ENCODE measurements at regions not wholly inside any gene's neighbourhood (a gene's known extent, or its start where the extent isn't known, plus 50 kb on each side); places are given as distances from the start of the nearest gene placed in this dataset.

DNA sequence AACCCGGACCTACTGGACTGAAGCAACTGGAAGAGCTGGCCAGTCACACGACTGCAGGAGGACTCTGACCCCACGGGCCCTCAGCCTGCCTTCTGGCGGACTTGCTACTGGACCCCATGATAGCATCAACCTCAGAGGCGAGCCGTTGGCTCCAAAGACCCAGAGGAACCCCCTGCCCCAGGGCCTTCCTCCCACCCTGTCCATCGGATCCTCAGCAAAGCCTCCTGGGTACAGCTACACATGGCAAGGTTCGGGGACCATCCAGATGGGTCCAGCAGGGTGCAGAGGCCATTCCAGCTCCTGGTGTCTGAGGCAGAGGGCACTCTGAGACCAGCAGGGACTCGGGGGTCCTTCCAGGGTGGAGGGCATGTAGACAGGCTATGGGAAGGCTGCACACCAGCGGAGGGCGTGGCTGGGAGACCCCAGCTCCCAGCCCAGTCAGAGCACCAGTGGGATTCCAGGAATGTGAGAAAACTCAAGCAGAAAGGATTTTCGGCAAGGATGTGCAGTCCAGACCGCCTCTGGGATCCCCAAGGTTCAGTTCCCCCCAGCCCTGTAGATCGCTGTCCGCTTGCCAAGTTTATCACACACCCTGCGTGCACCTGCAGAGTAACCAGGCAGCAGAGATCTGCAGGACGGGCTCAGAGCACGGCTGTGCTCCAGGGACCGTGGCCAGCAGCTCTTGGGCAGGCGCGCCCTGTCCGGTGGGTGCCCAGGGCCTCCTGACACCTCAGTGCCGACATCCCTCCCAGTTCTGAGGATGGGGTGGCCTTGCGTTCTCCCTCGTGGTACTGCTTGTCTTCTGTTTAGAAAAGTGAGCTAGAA is 89.8 kb upstream of the PPP2R2D start:
- no peak overlapping the region for H3K27ac ChIP-seq

DNA sequence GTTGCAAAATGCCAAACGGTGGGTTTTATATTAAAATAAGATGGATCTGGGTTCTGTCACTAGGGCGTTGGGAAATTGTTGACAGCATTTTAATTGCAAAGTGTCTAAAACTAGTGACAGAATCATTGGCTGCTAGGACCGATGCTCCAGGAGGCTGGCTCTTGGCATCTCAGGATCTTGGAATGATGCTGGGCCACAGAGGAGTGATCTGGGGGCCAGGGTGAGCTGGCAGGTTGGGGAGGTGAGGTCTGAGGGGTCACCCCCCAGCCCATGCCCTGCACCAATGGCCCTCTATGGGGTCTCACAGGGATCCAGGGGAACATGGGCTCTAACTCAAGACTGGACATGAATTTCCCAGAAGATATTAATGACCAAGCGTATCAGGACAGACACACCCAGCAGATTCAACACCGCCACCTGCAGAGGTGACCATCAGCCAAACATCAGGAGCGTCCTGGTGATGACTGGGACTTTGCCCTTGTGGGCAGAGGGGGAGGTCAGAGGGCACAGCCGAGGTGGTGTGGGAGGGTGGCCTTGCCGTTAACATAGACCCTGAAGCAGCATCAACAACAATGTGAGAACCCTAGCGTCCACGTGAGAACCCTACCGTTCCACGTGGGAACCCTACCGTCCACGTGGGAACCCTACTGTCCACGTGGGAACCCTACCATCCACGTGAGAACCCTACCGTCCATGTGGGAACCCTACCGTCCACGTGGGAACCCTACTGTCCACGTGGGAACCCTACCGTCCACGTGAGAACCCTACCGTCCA is 89.0 kb upstream of the PPP2R2D start:
- no peak overlapping the region for H3K4me3 ChIP-seq
- no peak overlapping the region for H3K27ac ChIP-seq

More for the DNA sequence above, 89.8 kb upstream of the PPP2R2D start:
- no peak overlapping the region for H3K4me3 ChIP-seq

DNA sequence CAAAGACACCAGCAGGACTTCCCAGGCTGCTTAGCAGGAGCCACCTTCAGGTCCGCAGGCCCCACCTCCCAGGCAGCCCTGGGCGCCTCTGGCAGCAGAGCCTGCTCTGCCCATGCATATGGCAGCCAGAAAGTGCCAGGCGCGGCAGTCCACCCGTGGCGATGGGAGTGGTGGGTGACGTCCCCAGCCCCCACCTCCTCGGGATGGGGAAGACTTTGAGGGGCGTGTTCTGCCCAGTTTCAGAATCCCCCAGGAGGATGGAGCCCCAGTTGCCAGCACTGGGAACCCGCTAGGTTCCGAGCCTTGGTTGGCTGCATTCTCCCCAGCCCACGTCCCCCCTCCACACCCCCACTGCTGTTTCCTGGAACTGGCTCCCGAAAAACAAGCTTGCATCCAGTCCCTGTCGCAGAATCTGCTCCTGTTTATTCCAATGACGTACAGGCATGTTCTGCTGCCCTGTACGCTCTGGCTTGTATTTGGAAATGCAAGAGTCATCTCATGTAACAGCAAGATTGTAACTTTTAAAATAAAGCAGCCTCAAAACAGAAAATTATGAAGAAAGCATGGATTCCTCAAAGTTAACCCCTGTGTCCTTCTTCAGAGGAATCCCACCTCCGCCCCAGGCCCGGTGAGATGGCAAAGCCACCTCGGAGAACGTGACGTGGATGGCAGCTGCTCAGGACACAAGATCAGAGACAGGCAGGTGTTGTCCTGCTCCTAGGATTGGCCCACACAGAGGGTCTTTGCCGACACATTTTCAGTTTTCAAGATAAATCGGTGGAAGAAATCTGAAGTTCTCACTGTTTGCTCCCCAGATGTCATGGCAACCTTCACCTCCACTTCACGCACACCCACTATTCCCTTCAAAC is 87.8 kb upstream of the PPP2R2D start:
- Histone ChIP-seq H3K27ac (no peak overlapping the region), H3K4me3 (no peak overlapping the region)

DNA sequence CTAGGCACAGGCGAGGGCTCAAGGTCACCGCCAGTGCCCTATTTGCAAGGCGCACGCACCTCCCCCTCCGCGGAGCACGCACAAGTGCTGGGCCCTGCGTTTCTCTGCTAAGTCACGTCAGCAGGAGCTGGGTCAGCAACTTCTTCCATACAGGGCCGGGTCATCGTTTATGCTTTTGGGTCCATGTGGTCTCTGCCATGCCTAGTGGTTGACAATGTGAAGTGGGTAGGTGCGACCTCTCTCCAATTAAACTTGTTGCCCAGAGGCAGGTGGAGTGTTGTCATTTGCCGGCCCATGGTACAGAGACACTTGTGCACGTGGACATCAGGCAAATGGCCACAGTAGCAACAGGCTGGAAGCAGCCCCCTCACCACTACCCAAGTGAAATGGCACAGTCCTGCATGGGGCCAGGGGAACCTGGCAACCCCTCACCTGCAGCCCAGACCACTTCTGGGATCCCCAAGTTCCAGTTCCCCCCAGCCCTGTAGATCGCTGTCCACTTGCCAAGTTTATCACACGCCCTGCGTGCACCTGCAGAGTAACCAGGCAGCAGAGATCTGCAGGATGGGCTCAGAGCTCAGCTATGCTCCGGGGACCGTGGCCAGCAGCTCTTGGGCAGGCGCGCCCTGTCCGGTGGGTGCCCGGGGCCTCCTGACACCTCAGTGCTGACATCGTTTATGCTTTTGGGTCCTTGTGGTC is 86.1 kb upstream of the PPP2R2D start:
- H3K4me3 ChIP-seq, result no peak overlapping the region
- H3K27ac ChIP-seq, result no peak overlapping the region

DNA sequence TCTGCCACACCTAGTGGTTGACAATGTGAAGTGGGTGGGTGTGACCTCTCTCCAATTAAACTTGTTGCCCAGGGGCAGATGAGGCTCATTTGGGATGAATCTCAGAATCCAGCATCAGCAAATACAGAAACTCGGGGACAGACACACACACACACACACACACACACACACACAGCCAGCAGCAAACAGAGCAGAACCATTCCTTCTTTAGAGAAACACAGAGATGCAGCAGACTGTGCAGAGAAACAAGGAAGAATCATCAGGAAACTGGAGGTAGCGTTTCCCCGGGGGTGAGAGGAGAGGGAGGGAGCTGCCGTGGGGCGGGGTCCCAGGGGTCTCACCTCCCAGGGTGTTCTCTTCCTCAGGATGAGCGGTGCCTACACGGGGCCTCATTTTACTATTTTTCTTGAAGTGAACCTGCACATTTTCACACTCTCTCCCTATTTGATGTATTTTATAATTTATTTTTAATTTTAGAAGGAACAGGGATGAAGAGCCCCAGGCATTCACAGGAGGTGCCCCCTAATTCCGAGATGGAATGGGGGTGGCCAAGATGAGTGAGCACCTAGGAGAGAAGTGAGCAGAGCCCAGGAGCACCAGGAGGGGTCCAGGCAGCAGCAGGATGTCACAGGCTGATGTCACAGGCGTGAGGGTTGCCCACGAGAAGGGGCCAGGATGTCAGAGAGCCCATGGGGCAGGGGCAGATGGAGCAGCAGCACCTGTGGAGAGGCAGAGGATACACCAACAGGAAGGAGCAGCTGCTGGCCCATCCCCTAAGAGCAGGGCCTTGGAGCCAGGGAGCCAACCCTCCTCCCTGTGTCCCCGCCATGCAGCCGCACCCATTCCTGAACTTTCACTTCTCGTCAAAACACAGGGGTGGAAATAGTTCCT is 85.3 kb upstream of the PPP2R2D start:
- Histone ChIP-seq H3K27ac (no peak overlapping the region), H3K4me3 (no peak overlapping the region)

DNA sequence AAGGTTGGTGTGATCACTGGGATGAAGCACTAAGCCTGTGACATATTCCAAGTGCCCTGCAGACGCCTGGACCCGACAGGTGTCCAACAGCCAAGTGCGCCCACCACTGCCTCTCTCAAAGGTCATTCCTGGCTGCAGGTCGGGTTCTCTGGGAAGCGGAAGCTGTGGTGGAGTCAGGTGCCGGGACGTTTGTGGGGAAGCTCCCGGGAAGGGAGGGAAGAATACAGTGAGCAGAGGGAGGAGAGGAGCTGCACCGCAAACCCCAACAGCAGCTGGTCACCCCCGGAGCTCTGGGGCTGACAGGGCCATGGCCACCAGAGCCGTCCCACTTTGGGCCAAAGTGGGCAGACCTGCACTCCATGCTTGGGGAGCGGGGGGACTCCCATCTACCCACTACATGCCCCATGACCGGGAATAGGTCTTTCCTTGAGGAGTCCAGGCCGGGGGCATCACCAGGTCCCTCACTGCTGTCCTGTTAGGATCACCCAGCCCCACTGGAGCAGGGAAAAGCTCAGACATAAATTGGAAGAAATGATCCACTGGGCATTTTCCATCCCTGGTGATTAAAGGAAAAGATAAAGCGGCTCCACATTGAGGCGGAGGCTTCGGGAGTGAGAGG is 84.5 kb upstream of the PPP2R2D start:
- no peak overlapping the region for H3K27ac ChIP-seq
- no peak overlapping the region for H3K4me3 ChIP-seq

DNA sequence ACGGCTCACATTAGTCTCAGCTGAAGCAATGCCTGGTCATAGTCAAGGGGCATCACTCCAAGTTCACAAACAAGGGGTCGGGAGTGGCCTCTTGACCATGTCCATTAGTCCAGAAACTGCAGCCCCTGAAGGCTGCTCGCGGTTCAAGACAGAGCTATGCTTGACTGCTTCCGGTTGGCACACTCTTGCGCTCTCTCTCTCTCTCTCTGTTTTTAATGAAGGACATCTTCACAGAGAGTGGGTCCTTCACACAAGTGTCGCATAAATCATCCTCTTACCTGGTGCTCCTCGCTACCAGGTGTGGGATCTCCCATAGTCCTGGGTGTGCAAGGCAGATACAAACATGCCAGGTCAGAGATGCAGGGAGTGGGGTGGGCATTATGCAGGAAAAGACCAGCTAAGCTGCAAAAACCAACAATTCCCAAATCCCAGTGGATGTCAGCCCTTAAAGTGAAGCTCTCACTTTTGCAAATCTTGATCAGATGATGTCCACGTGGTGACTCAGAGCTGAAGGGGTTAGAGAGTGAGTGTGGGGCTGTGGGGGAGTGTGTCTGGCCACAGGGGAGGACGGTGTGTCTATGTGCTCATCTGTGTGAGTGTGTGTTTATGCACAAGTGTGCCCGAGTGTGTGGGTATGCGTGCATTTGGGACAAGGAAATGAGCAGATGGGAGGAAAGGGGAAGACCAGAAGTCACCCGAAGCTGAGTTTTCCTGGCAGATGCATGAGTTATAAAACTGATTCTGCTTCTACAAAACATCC is 83.7 kb upstream of the PPP2R2D start:
- H3K27ac ChIP-seq, result no peak overlapping the region
- no peak overlapping the region for H3K4me3 ChIP-seq

DNA sequence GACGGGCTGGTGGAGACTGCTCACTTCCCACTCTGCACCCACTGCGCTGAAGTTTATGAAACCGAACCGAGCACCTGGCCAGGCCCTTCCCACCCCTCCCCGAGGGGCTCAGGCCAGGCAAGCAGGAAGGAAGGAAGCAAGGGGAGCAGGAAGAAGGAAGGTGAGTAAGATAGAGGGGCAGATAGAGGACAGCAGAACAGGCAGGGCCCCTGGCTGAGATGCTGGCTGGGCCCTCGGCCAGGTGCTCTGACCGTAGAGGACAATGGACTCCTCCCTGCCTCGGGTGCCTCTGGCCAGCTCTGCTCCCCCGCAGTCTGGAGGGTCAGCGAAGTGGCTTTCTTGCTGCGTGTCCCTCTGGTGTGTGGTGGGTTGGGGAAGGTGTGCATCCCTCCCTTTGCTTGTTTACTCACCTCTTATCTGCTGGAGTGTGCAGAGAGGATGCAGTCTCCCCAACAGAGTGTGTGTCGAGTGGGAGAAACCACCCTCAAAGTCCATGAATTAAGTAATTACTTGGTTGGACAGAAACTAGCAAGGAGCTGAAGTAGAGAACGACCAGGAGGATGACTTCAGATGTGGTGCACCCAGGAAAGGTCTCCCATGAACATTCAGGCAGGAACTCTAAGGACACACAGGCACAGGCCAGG is 82.8 kb upstream of the PPP2R2D start:
- H3K4me3 ChIP-seq, result no peak overlapping the region
- no peak overlapping the region for H3K27ac ChIP-seq

DNA sequence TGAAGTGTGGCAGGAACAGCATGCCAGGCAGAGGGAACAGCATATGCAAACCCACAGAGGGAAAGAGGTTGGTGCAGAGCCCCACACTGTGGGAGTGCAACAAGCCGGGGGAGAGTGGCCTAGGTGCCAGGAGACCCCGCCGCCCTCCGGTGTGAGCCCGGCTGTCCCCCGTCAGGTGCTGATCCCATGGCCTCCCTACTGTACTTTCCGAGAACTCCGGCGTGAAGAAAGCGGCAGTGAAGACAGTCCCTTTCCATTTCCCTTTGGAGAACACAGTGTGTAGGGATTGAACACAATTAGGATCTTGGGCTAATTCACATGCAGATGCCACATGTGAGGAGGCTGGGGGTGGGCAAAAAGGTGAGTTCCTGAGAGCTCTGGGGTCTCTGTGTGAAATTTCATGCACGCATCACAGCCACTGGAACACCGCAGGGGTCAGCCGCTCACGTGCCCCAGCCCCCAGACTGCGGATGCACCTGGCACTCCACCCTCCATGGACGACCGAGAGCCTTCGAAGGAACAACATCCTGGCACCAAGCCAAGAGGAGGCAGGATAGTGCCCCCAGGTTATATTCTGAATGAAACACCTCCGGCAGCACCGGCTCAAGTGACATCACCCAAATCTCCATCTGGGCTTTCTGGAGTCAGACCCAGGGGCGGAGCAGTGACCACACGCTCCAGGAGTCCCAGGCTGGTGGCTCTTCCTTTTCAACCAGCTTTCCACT is 82.1 kb upstream of the PPP2R2D start:
- no peak overlapping the region for H3K27ac ChIP-seq
- H3K4me3 ChIP-seq, result no peak overlapping the region

DNA sequence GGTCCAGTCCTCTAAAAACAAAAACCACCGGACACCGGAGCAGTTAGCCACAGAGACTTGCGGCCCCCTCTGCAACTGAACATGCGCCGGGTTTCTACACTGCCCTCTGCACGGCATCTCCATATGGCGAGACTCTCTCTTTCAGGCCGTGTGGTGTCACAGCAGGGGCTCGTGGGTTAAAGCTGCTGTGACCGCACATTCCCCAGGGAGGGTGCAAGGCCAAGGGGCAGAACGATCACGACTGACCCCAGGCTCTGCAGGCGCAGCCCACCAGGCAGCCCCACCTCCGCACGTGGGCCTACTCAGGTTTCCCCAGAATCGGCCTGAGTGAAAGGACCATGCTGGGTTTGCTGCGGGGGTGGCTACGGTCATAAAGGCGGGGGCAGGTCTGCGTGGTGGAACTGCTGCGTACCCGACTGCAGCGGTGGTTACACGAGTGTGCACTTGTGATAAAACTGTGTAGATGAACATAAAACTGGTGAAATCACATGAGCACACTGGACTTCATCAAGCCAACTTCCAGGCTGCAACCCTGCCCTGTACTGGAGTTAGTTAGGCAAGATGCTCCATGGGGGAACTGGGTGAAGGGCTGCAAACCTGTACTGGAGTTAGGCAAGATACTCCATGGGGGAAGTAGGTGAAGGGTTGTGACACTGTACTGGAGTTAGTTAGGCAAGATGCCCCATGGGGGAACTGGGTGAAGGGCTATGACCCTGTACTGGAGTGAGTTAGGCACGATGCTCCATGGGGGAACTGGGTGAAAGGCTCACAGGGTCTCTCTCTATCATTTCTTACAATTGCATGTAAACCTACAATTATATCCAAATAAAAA is 81.4 kb upstream of the PPP2R2D start:
- Histone ChIP-seq H3K27ac (no peak overlapping the region), H3K4me3 (no peak overlapping the region)

DNA sequence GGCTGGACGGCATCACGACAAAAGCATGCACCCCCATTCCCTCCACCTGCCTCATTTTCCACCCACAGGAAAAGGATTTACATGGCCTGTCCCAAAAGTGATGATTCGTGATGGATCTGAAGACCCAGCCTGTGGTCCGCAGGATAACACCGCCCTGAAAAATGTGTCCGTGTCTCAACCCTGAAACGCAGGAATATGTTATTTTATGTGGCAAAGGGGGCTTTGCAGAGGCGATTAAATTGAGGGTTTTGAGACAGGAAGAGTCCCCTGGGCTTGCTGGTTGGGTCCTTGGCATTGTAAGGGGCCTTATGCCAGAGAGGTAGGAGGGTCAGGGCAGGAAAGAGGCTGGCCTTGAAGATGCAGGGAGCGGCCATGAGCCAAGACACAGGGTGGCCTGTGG is 80.2 kb upstream of the PPP2R2D start:
- no peak overlapping the region for H3K27ac ChIP-seq
- H3K4me3 ChIP-seq, result no peak overlapping the region

DNA sequence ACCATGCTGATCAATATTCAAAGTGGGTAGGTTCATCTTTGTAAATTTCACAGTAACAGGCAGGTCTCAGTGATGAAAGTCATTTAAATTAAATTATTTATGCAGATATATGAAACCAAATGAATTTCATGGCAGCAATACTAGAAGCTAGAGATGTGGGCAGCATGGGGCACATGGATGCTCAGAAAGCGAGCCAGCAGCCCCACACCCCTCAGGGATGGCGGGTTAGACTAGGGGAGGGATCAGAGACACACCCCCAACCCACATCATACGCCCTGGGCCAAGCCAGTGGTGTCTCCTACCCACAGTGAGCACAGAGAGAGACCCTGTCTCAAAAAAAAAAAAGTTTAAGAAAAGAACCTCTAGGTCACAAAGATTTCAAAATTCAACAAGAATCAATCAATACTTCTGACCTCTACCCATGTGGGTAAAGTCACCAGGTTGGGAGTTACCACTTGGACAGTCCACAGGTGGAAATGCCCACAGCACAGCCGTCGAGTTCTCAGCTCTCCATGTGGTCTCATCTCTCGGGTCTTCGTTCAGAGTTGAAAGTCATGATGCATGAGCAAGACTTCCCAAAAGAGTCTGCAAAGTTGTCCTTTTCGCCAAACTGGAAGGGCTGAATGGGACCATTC is 79.3 kb upstream of the PPP2R2D start:
- Histone ChIP-seq H3K4me3 (no peak overlapping the region), H3K27ac (no peak overlapping the region)

DNA sequence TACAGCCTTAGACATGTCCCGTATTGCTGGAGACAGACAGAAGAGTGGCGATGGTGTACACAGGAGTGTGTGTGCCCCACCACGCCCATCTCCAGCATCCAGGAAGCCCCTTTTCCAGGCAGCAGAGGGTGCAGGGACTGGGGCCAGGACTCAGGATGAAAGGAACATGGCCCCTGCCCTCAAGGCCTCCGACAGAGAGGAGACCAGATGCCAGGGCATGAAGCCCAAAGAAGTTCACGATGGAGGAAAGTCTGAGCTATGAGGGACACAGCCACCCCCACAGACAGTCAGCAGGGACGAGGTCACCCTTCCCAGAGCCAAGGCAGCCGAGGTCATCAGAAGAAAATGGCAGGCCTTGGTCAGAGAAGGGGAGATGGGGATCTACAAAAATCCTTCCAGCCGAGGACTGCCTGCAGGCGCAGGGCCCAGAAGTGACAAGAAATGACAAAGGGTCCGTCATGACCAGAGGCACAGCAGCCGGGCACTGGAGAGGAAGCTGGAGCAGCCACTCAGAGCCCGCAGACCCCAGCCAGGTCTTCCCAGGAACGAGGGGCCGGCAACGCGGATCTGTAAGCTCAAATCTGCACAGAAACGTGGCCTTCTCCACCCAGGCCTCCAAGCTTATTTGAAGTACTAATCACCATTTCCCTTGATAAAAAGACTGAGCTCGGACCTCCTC is 78.7 kb upstream of the PPP2R2D start:
- Histone ChIP-seq H3K27ac (no peak overlapping the region), H3K4me3 (no peak overlapping the region)

DNA sequence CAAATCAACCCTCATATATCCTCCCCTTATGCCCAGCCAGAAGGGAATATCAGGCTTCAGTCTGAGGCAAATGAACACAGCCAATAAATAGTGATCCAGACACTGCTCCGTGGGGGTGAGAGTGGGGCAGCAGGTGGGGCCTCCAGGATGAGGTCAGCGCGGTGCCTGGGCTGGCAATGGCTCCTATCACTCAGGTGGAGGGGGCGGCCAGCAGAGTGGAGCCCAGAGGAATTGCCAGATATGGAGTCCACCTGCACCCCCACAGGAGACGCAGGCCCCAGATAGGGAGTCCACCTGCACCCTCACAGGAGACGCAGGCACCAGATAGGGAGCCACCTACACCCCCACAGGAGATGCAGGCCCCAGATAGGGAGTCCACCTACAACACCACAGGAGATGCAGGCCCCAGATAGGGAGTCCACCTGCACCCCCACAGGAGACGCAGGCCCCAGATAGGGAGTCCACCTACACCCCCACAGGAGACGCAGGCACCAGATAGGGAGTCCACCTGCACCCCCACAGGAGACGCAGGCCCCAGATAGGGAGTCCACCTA is 78.0 kb upstream of the PPP2R2D start:
- Histone ChIP-seq H3K4me3 (no peak overlapping the region), H3K27ac (no peak overlapping the region)
